ENCODE measurements at regions not wholly inside any gene's neighbourhood (a gene's known extent, or its start where the extent isn't known, plus 50 kb on each side); places are given as distances from the start of the nearest gene placed in this dataset.

DNA sequence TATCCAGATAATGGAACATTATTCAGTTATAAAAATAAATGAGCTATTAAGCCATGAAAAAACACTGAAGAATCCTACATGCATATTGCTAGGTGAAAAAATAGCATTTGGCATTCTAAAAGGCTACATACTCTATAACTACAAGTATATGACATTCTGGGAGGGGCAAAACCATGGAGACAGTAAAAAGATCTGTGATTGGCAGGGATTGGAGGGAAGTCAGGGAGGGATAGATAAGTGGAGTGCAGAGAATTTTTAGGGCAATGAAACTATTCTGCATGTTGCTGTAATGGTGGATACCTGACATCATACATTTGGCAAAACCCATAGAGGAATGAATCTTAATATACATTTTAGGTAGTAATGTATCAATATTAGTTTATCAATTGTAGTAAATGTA, 63.1 kb upstream of the SLC38A2 start:
- H3K27ac ChIP-seq: no peak overlapping the region
- intact Hi-C loops (cut with DNase I): no loop called here
- H3K9me3 ChIP-seq: no peaks in the 10 kb centered on the region
- no peaks in the 10 kb centered on the region for H3K27me3 ChIP-seq
- no peaks in the 10 kb centered on the region for H3K36me3 ChIP-seq
- H3K4me1 ChIP-seq: peaks cover 17% of the 10 kb centered on the region
- TF ChIP-seq POLR2AphosphoS5 (IDR thresholded peaks at IDR 0.05; ENCODE audit: insufficient read depth in 1 of 2, low read depth in 1 of 2): no peak
- no peak overlapping the region for H3K4me3 ChIP-seq
- DNase-seq (ENCODE audit: extremely low spot score in 2 of 2): no peak

DNA sequence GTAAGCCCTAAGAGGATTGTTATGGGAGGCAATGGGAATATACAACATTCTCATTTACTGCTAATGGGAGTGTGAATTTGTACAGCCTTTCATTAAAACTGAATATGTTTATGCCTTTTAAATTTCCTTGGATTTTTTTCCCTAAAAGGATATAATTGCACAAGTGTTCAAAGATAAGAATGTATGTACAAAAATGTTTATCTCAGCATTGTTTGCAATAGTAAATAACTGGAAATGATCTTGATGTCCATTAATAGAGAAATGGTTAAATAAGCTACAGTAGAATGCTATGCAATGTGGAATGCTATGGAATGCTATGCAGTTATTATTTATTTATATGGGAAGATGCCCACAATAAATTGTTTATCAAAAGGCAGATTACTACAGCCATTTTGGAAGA, 62.5 kb upstream of the SLC38A2 start:
- Histone ChIP-seq H3K27me3 (no peaks in the 10 kb centered on the region), H3K4me3 (no peak overlapping the region), H3K36me3 (no peaks in the 10 kb centered on the region), H3K9me3 (no peaks in the 10 kb centered on the region), H3K4me1 (peaks cover 17% of the 10 kb centered on the region), H3K27ac (no peak overlapping the region)
- intact Hi-C loops (cut with DNase I): no loop called here
- no peak for DNase-seq (ENCODE audit: extremely low spot score in 2 of 2)
- no peak for TF ChIP-seq POLR2A (IDR thresholded peaks at IDR 0.05)
- no peak for TF ChIP-seq POLR2AphosphoS5 (IDR thresholded peaks at IDR 0.05; ENCODE audit: insufficient read depth in 1 of 2, low read depth in 1 of 2)
- TF ChIP-seq, protein P1, sequence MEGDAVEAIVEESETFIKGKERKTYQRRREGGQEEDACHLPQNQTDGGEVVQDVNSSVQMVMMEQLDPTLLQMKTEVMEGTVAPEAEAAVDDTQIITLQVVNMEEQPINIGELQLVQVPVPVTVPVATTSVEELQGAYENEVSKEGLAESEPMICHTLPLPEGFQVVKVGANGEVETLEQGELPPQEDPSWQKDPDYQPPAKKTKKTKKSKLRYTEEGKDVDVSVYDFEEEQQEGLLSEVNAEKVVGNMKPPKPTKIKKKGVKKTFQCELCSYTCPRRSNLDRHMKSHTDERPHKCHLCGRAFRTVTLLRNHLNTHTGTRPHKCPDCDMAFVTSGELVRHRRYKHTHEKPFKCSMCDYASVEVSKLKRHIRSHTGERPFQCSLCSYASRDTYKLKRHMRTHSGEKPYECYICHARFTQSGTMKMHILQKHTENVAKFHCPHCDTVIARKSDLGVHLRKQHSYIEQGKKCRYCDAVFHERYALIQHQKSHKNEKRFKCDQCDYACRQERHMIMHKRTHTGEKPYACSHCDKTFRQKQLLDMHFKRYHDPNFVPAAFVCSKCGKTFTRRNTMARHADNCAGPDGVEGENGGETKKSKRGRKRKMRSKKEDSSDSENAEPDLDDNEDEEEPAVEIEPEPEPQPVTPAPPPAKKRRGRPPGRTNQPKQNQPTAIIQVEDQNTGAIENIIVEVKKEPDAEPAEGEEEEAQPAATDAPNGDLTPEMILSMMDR (IDR thresholded peaks at IDR 0.05): no peak

- no peak overlapping the region for H3K4me3 ChIP-seq
- intact Hi-C loops (cut with DNase I): no loop called here
- H3K27me3 ChIP-seq: no peaks in the 10 kb centered on the region
- no peak for DNase-seq (ENCODE audit: extremely low spot score in 2 of 2)
- TF ChIP-seq POLR2AphosphoS5 (IDR thresholded peaks at IDR 0.05; ENCODE audit: insufficient read depth in 1 of 2, low read depth in 1 of 2): no peak
- TF ChIP-seq POLR2A (IDR thresholded peaks at IDR 0.05): no peak
- TF ChIP-seq, protein P1 (IDR thresholded peaks at IDR 0.05): no peak
- H3K27ac ChIP-seq: no peak overlapping the region
- no peaks in the 10 kb centered on the region for H3K9me3 ChIP-seq
- peaks cover 17% of the 10 kb centered on the region for H3K4me1 ChIP-seq
- no peaks in the 10 kb centered on the region for H3K36me3 ChIP-seq
These were observed 61.3 kb upstream of the SLC38A2 start for GRCh38 chr12:46433829-46434228.

- no peak for TF ChIP-seq POLR2AphosphoS5 (IDR thresholded peaks at IDR 0.05; ENCODE audit: insufficient read depth in 1 of 2, low read depth in 1 of 2)
- H3K4me3 ChIP-seq: no peak overlapping the region
- no peaks in the 10 kb centered on the region for H3K9me3 ChIP-seq
- H3K4me1 ChIP-seq: peaks cover 17% of the 10 kb centered on the region
- H3K27me3 ChIP-seq: no peaks in the 10 kb centered on the region
- intact Hi-C loops (cut with DNase I): no loop called here
- no peak for DNase-seq (ENCODE audit: extremely low spot score in 2 of 2)
- H3K27ac ChIP-seq: no peak overlapping the region
- no peaks in the 10 kb centered on the region for H3K36me3 ChIP-seq
These were observed 59.8 kb upstream of the SLC38A2 start for GRCh38 chr12:46432325-46432724.

DNA sequence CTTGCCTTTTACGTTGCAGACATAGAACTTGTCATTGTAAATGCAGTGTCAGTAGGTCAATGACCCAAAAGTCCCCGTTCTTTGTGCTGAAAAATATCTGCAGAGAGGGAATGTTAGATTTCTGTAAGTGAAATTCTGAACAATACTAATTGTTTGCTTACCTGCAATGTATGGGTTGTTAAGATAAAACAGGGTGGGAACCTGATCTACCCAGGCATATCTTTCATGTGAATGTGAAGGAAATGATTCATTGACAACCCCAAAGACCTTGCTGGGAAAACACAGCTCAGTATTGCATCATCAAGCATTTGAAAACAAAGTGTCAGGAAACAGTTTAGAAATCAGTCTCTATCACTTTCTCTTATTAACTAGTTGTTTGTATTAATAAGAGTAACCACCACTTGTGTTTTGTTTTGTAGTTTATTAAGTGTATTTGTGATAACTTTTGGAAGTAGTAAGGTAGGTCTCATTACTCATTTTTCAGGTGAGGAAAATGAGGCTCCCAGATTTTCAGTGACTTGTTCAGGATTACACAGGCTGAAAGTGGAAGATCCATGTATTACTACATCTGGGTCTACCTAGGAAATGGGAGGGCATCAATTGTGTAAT, 57.9 kb upstream of the SLC38A2 start:
- Histone ChIP-seq H3K4me3 (no peak overlapping the region), H3K4me1 (peaks cover 17% of the 10 kb centered on the region), H3K36me3 (no peaks in the 10 kb centered on the region), H3K27ac (peak overlapping the region; percentile 53), H3K27me3 (no peaks in the 10 kb centered on the region), H3K9me3 (no peaks in the 10 kb centered on the region)
- no peak for DNase-seq (ENCODE audit: extremely low spot score in 2 of 2)
- TF ChIP-seq POLR2A (IDR thresholded peaks at IDR 0.05) (no peak), POLR2AphosphoS5 (IDR thresholded peaks at IDR 0.05; ENCODE audit: insufficient read depth in 1 of 2, low read depth in 1 of 2) (peak; percentile 14 to 93)
- intact Hi-C loops (cut with DNase I): no loop called here

Data from vagina (tissue), 2 donors.